NCI-H2227 (cell line): ENCODE measurements at regions not wholly inside any gene's neighbourhood (a gene's known extent, or its start where the extent isn't known, plus 50 kb on each side); places are given as distances from the start of the nearest gene placed in this dataset.
A peak's percentile ranks its signal among the peaks of the same experiment; 100 is the strongest.
"Not testable (repeated sequence)": the region's sequence is repeated elsewhere in the genome, so short reads cannot be mapped to it uniquely, and the experiment has no call there.

Experiments
- DNase-seq: peaks from one replicate; lab custom pipeline; 2025; ENCODE audit not compliant: unreplicated experiment; lab: John Stamatoyannopoulos, UW

DNA sequence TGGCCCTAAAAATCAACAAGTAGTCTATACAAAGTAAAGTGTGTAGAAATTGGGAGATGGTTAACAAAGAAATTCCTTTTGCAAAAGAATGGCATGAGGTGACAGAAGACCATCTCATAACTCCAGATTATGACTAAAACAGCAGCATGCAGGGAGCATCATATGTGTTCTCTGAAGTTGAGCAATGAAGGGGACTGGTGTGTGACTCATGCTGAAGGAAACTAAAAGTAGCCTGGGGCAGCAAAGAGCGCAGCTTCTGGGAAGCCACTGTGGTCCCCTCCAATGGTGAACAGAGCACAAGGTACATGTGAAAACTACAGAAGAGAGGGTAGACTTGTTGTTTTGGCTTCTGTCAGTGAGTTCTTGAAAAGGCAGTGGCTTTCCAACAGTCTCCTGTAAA is 133.4 kb downstream of the MACC1 start:
- no peak for DNase-seq

- DNase-seq: no peak
Measured at GRCh38 chr7:20079080-20079479, 138.1 kb downstream of the MACC1 start.

GRCh38 chr7:20076835-20077234 is 140.3 kb downstream of the MACC1 start:
- no peak for DNase-seq

- DNase-seq: no peak
Measured at GRCh38 chr7:20075992-20076820, 141.0 kb downstream of the MACC1 start.

DNA sequence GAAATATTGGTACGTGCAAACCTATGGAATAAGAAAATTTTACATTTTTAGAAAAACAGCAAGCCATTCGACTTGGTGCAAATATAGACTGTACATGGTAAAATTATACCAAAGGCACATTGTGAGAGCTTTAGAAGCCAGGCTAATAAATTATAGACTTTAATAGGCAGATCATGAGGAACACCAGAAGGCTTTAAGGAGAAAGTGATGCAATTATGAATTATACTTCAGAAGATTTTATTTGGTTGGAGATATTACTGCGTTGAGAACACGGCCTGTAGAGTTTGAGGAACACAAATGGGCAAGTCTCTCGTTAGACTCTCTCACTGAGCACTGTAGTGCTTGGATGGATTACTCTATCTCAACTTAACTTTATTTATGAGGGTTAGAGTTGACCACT is 141.7 kb downstream of the MACC1 start:
- no peak for DNase-seq

DNA sequence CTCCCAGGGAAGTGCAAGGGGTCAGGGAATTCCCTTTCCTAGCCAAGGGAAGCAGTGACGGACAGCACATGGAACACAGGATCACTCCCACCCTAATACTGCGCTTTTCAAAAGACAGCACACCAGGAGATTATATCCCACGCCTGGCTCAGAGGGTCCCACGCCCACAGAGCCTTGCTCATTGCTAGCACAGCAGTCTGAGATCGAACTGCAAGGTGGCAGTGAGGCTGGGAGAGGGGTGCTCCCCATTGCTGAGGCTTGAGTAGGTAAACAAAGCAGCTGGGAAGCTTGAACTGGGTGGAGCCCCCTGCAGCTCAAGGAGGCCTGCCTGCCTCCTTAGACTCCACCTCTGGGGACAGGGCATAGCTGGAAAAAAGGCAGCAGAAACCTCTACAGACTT is 149.2 kb downstream of the MACC1 start:
- not testable (repeated sequence) for DNase-seq

- peak; percentile 70 for DNase-seq
Measured at GRCh38 chr7:20064974-20065862, 152.0 kb downstream of the MACC1 start.

GRCh38 chr7:20064181-20064970 is 152.8 kb downstream of the MACC1 start:
- no peak for DNase-seq

DNA sequence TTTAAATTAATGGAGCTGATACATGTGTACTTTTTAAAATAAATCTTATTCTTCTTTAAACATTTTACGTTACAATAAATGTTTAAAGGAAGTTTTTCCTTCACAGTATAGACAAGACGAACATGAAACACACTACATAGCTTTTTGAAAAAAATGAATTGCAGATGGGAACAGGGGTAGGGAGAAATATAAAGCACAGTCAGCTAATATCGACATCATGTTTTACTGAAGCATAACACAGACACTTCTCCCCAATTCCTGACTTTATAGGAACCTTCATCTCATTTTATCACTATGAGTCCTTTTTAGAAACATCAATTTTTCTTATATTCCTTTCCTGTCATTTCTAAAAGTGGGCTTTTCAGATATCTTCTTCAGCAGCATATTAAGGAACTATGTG is 153.5 kb downstream of the MACC1 start:
- DNase-seq: no peak

DNA sequence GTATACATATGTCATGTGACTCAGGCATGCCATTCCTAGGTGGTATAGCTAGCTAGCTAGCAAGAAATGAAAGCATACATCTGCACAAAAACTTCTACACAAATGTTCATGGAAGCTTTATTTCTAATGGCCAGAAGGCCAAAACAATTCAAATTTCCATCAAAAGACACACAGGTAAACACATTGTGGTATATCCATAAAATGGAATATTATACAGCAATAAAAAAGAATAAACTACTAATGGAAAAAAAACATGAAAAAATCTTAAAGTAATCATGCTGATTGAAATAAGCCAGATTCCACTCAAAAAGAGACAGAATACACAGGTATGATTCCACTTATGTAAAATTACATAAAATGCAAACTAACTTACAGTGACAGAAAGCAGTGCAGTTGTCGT is 154.3 kb downstream of the MACC1 start:
- DNase-seq: no peak

- DNase-seq: no peak
Measured at GRCh38 chr7:20053334-20054104, 163.7 kb downstream of the MACC1 start.

- no peak for DNase-seq
Measured at GRCh38 chr7:20050241-20050966, 166.8 kb downstream of the MACC1 start.

- DNase-seq: no peak
Measured at GRCh38 chr7:20038676-20039075, 178.5 kb downstream of the MACC1 start.

DNA sequence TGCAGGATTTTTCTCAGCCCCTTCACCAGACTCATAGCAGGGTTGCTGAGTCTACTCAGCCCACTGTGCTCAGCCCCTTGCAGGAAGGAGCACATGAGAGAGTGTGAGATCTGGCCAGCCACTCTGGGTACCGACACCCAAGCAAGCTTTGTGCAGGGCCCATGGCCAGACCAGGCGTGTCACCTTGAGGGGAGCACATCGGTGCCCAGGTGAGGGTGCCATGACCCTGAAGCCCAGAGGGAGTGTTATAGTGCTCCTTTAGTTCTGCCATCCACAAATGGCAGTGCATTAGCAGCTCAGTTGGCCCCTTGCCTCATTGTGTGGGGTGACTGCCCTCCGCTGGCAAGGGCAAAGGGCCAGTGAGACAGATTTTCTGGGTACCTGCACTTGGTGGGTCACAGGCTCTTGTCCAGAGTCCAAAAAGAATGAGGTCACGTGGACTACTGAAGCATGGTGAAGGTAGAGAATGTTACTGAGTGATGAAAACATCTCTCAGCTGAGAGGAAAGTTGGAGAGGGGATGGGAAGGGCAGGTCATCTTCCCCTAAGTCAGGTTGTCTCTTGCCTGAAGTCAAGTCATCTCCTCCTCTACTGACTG is 181.8 kb downstream of the MACC1 start:
- no peak for DNase-seq

GRCh38 chr7:20033621-20034400 is 183.4 kb downstream of the MACC1 start:
- DNase-seq: no peak

DNA sequence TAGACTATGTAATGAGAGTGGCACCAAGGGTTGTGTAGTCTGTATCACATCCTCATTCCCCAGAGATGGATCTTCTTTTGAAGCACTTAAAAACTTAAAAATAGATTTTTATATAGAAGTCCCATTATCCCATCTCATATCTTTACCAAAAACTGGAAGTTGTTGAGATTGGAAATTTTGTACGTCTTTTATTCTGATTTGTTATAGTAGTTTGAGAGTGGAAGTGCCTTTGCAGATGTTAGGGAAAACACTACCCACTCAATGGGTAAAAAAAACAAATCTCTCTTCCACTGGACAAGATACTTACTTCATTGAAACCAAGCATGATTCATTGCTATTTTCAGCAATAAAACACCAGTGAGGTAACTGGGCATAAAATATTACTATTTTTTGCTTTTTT is 184.4 kb downstream of the MACC1 start:
- DNase-seq: no peak

GRCh38 chr7:20030915-20031362 is 186.2 kb downstream of the MACC1 start:
- no peak for DNase-seq

- DNase-seq: no peak
Measured at GRCh38 chr7:20030417-20030816, 186.8 kb downstream of the MACC1 start.

GRCh38 chr7:20026762-20027161 is 190.4 kb downstream of the MACC1 start:
- no peak for DNase-seq
